Coronary artery (tissue), 2 donors: ENCODE measurements at regions not wholly inside any gene's neighbourhood (a gene's known extent, or its start where the extent isn't known, plus 50 kb on each side); places are given as distances from the start of the nearest gene placed in this dataset.

Experiments used
- DNase-seq: peaks from one replicate; pipeline ENCODE4 v3.0.0-alpha.2; 2017; ENCODE audit warnings: low spot score
- H3K27ac ChIP-seq, 2 donors: fragments of 200-600 bp; sonication (generic); one replicate each; pipeline ENCODE4 v1.5.1; 2016 to 2019
- H3K4me3 ChIP-seq: fragments of 200-600 bp; sonication (generic); 2 replicates; pipeline ENCODE4 v1.5.1; 2016; ENCODE audit warnings: mild to moderate bottlenecking, moderate library complexity
- TF ChIP-seq, protein P1 (sequence below): fragments of 200-600 bp; sonication (generic); IDR thresholded peaks from one replicate; pipeline ENCODE4 v1.5.1; 2019; ENCODE audit warnings: antibody characterized with exemption

DNA sequence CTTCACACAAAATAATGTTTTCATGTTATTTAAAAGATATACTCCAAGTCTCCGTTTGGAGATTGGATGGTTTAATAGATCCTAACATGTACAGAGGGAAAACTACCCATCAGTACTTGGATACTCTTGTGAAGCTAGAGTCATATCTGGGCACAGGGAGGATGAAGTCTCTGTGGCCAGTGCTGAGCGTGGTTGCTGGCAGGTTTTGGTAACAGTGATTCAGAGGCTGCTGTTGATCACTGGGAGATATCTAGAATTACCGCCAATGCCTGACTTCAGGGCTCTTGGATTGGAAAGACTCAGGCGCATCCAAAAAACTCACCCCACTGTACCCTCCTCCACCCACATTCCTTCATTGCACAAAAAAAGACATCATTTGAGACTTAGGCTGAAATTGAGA, 107.2 kb upstream of the PGRMC2 start:
- H3K27ac ChIP-seq = no peak overlapping the region
- TF ChIP-seq, protein P1, sequence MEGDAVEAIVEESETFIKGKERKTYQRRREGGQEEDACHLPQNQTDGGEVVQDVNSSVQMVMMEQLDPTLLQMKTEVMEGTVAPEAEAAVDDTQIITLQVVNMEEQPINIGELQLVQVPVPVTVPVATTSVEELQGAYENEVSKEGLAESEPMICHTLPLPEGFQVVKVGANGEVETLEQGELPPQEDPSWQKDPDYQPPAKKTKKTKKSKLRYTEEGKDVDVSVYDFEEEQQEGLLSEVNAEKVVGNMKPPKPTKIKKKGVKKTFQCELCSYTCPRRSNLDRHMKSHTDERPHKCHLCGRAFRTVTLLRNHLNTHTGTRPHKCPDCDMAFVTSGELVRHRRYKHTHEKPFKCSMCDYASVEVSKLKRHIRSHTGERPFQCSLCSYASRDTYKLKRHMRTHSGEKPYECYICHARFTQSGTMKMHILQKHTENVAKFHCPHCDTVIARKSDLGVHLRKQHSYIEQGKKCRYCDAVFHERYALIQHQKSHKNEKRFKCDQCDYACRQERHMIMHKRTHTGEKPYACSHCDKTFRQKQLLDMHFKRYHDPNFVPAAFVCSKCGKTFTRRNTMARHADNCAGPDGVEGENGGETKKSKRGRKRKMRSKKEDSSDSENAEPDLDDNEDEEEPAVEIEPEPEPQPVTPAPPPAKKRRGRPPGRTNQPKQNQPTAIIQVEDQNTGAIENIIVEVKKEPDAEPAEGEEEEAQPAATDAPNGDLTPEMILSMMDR = no peak
- H3K4me3 ChIP-seq = no peak overlapping the region
- DNase-seq = no peak

DNA sequence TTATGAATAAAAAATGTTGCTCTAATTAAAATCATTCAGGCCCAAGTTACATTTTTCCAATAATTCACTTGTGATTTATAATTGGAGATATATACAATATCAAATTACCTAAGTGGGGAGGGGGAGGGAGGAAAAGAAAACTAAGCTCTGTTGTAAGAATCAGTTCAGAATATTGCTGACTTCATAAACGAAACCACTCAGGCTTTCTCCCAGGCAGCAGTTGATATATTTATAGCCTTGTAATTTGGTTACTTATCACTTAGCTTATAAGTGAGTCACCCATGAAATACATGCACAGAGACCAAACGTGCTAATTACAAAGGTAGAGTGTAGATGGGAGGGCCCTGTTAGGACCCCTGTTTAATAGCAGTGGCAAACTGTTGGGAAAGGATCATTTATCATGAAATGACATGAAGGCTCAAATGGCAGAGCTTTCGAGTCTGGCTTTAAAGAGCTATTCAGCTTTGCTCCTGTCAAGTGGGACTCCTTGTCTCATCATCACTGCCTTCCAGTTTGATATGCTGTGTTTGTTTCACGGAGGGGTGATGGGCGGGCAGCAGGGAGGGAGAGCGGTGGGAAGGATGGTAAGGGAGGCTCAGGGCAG, 105.6 kb upstream of the PGRMC2 start:
- H3K4me3 ChIP-seq = no peak overlapping the region
- H3K27ac ChIP-seq = peak overlapping the region in 1 of 2 donors; percentile 53
- TF ChIP-seq, protein P1 = no peak
- no peak for DNase-seq

DNA sequence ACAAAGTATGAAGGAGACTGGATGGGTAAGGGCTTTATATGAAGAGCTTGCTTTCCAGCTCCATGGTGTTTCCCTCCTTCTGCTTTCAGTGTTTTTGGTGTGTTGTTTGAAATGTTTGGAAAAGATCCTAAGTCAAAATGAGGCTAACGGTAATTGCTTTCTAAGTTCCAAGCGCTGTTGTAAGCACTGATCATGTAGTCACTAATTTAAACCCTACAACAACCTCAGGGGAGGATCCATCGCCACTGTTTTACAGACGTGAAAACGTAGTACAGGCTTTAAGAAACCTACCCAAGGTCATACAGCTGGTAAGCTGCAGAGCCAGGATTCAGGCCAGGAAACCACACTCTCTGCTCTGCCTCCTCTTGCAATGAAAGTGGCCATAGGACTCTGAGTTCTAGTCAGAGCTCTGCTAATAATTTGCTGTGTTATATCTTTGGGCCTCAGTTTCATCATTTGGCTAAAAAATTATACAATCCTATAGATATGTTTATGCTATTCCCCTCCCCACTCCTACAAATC, 102.9 kb upstream of the PGRMC2 start:
- no peak overlapping the region for H3K4me3 ChIP-seq
- no peak for DNase-seq

DNA sequence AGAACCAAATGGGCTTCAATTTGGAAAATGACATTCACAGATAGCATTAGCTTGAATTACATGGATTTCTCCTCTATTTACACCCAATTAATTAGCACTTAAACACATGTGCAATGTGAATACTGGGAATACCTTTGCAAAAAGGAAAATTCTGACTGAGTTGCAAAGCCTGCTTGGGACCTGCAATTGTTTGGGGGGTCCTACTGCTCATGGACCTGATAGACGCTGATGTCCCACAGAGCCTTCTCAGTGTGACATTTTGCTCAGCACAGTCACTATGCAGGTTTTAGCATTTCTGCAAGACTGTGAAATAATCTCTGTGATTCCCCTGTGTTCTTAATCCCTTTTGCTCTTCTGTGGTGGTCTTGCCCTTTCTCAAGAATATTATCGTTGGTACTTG, 101.2 kb upstream of the PGRMC2 start:
- TF ChIP-seq, protein P1 = no peak
- Histone ChIP-seq H3K27ac (no peak overlapping the region), H3K4me3 (no peak overlapping the region)
- no peak for DNase-seq

More for the DNA sequence above, 102.9 kb upstream of the PGRMC2 start:
- TF ChIP-seq, protein P1 = no peak
- H3K27ac ChIP-seq = no peak overlapping the region

DNA sequence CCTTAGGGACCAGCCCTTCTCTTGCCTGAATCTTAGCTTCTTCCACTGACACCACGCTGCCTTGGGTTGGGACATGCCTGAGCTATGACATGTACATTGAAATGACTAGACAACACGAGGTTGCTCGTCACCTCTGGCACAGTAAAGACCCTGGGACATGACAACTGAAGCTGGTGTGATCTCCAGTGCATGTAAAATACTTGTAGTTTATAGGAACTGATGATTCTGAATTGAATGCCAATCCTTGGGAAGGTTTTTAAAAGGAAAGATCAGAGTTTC, 100.7 kb upstream of the PGRMC2 start:
- TF ChIP-seq, protein P1 = no peak
- Histone ChIP-seq H3K27ac (peak overlapping the region; percentile 47 to 88), H3K4me3 (no peak overlapping the region)
- no peak for DNase-seq

DNA sequence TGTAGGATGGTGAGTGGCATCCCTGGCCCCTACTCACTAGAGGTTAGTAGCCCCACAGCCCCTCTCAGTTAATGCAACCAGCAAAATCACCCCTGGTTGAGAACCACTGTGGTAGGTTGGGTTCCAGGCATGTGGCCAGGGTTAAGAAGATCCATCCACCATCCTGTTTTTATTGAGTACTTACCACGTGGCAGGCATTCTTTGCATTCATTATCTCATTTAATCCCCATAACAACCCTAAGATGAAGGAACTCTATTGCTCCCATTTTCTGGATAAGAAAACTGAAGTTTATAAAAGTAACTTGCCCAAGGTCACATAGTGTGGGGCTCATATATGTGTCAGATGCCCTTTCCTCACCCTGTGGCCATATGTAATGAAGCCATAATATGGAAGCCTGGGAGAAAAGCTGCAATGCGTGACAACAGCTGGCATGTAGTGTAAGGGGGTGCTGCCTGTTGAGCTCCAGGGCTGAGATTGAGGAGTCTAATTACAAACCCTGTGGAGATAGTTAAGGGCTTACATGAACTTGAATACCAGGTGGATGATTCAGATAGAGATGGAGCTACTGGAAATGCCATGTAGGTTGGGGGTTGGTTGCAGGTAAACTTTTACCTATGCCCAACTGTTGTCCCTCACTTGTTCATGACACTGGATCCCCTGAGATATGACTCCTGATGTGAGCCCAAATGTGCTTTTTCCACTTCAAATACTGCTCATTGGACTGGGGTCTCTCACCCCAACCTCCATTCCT, 100.2 kb upstream of the PGRMC2 start:
- Histone ChIP-seq H3K27ac (peak overlapping the region; percentile 47 to 88), H3K4me3 (no peak overlapping the region)
- TF ChIP-seq, protein P1 = no peak
- no peak for DNase-seq
